Right atrium auricular region (tissue), 2 donors: ENCODE measurements at regions not wholly inside any gene's neighbourhood (a gene's known extent, or its start where the extent isn't known, plus 50 kb on each side); places are given as distances from the start of the nearest gene placed in this dataset.
A peak's percentile ranks its signal among the peaks of the same experiment; 100 is the strongest.

ENCODE experiments used
- DNase-seq: peaks from one replicate; pipeline ENCODE4 v3.0.0-alpha.2; 2019; ENCODE audit warnings: low spot score
- H3K27ac ChIP-seq, 2 donors: fragments of 200-600 bp; sonication (generic); 1 replicate in 1 of 2; 2 replicates in 1 of 2; pipeline ENCODE4 v1.5.1; 2016 to 2019
- H3K27me3 ChIP-seq, 2 donors: fragments of 200-600 bp; sonication (generic); one replicate each; pipeline versions ENCODE4 v1.5.1 to v1.6.0; 2017 to 2019
- H3K36me3 ChIP-seq: fragments of 200-600 bp; sonication (generic); one replicate; pipeline ENCODE4 v1.5.1; 2016
- H3K4me1 ChIP-seq, 2 donors: fragments of 200-600 bp; sonication (generic); one replicate each; pipeline versions ENCODE4 v1.5.1 to v1.6.0; 2017 to 2019
- H3K4me3 ChIP-seq, 2 donors: fragments of 200-600 bp; sonication (generic); 1 replicate in 1 of 2; 2 replicates in 1 of 2; pipeline ENCODE4 v1.5.1; 2017 to 2019; ENCODE audit warnings: mild to moderate bottlenecking in 1 of 2, moderate library complexity in 1 of 2
- H3K9me3 ChIP-seq, 2 donors: fragments of 200-600 bp; sonication (generic); one replicate each; pipeline ENCODE4 v1.5.1; 2019
- TF ChIP-seq, protein P1 (sequence below), 2 donors: fragments of 200-600 bp; sonication (generic); IDR thresholded peaks; one replicate each; pipeline ENCODE4 v1.5.1; 2019; ENCODE audit warnings: antibody characterized with exemption in 2 of 2

DNA sequence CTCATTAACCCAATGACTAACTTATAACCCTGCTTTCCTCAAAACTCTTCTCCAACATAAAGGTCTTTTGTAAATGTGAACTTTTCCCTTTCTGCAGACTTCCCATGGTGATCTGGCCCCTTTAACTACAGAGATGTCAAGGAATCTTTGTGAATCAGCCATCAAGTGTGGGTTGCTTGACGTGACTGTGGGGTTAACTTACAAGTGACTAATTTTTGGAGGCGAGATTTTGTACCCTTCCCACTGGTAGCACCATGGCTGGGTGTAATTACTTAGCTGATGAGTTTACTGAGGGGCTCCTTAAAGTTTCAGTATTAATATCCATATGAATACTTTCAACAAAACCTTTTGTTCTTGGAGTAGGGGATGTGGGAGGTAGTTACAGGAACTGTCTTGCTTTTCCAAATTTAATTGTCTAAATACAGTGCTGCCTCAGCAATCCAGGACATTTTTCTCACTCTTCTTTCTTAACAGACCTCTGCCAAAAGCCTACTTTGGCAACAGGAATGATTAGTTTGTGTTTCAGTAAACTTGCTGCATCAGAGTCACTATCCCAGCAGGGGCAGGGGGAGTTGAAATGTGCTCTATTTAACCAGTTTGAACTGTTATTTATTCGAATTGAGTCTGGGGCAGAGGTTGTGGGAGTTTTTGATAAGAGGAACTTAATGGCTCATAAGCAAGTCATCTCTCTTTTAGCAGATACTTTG lies 217.3 kb upstream of the FGGY start:
- Histone ChIP-seq H3K27ac (no peak overlapping the region), H3K36me3 (no peaks in the 10 kb centered on the region), H3K4me3 (no peak overlapping the region), H3K9me3 (no peaks in the 10 kb centered on the region), H3K4me1 (peaks cover 0 to 15% of the 10 kb centered on the region in 2 donors), H3K27me3 (no peaks in the 10 kb centered on the region)
- DNase-seq = no peak
- TF ChIP-seq, protein P1, sequence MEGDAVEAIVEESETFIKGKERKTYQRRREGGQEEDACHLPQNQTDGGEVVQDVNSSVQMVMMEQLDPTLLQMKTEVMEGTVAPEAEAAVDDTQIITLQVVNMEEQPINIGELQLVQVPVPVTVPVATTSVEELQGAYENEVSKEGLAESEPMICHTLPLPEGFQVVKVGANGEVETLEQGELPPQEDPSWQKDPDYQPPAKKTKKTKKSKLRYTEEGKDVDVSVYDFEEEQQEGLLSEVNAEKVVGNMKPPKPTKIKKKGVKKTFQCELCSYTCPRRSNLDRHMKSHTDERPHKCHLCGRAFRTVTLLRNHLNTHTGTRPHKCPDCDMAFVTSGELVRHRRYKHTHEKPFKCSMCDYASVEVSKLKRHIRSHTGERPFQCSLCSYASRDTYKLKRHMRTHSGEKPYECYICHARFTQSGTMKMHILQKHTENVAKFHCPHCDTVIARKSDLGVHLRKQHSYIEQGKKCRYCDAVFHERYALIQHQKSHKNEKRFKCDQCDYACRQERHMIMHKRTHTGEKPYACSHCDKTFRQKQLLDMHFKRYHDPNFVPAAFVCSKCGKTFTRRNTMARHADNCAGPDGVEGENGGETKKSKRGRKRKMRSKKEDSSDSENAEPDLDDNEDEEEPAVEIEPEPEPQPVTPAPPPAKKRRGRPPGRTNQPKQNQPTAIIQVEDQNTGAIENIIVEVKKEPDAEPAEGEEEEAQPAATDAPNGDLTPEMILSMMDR (IDR thresholded peaks at IDR 0.05) = no peak

- Histone ChIP-seq H3K36me3 (no peaks in the 10 kb centered on the region), H3K27ac (no peak overlapping the region), H3K9me3 (no peaks in the 10 kb centered on the region), H3K4me1 (peaks cover 0 to 16% of the 10 kb centered on the region in 2 donors), H3K27me3 (no peaks in the 10 kb centered on the region), H3K4me3 (no peak overlapping the region)
- no peak for DNase-seq
- TF ChIP-seq, protein P1 (IDR thresholded peaks at IDR 0.05) = no peak
Observed at GRCh38 chr1:59081181-59081580, 215.7 kb upstream of the FGGY start.

GRCh38 chr1:59081795-59082194 lies 215.1 kb upstream of the FGGY start:
- H3K27me3 ChIP-seq = no peaks in the 10 kb centered on the region
- DNase-seq = no peak
- H3K4me3 ChIP-seq = no peak overlapping the region
- TF ChIP-seq, protein P1 (IDR thresholded peaks at IDR 0.05) = no peak
- no peaks in the 10 kb centered on the region for H3K9me3 ChIP-seq
- H3K27ac ChIP-seq = no peak overlapping the region
- peaks cover 0 to 16% of the 10 kb centered on the region in 2 donors for H3K4me1 ChIP-seq
- H3K36me3 ChIP-seq = no peaks in the 10 kb centered on the region

DNA sequence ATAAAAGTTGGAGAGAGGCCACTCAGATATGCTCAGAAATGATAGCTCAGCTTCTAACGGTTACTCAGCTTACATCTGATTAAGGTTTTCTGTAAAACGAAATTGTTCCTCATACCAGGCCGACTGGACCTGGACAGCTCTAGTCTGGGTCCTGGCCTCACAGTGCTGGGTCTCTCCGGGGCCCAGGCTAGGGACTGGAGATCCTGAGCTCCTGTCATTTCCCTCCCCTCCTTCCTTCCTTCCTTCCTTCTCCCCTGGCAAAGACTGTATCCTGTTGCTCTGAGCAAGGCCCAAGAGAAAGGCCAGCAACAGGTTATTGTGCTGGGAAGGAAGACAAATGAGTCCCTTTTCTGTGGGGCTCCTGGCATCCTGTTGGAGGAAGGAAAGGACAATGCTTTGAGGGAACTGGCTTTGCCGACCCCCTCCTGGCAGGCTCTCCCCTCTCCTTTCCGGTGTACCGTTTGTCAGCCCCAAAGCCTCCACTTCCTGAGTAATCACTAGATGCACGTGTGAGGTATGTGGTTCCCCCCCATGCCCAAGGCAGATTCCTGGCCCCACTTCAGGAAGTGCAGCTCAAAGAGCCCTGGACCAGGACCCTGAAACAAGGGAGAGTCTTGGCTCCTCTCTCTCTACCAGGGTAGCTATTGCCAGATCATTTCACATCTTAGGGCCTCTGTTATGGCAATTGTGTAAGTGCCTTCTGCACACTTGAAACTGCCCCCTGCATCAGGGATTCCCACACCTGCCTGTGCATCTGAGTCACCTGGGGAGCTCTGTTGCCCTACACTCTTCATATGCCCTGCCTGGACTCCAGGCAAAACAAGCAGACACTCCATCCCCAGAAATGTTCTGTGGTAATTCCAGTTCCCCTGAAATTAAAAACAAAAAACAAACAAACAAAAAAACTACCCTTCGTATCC lies 212.7 kb upstream of the FGGY start:
- H3K27ac ChIP-seq = peak overlapping the region in 1 of 2 donors; percentile 8
- H3K4me1 ChIP-seq = peaks cover 0 to 16% of the 10 kb centered on the region in 2 donors
- no peaks in the 10 kb centered on the region for H3K36me3 ChIP-seq
- DNase-seq = no peak
- no peaks in the 10 kb centered on the region for H3K27me3 ChIP-seq
- H3K9me3 ChIP-seq = peaks cover 0 to 4% of the 10 kb centered on the region in 2 donors
- no peak overlapping the region for H3K4me3 ChIP-seq
- TF ChIP-seq, protein P1 (IDR thresholded peaks at IDR 0.05) = no peak

DNA sequence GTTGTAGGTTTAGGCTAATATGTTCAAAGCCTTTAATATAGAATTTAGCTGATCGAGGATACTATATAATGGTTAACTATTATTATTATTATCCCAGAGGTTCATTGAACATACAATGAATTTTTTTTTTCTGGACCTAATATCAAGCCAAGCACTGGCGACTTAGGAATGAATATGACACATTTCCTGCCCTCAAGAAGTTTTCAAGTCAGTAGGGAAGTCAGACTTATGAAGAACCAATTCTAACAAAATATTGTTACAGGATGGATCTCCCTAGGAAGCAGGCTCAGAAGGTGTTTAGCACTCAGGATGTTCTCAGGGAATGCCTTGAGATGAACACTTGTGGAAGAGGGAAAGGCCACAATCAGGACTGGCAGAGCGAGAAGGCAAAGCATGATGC lies 211.8 kb upstream of the FGGY start:
- H3K4me3 ChIP-seq = no peak overlapping the region
- peaks cover 0 to 11% of the 10 kb centered on the region in 2 donors for H3K4me1 ChIP-seq
- no peak overlapping the region for H3K27ac ChIP-seq
- peaks cover 0 to 9% of the 10 kb centered on the region in 2 donors for H3K9me3 ChIP-seq
- TF ChIP-seq, protein P1 (IDR thresholded peaks at IDR 0.05) = no peak
- no peaks in the 10 kb centered on the region for H3K36me3 ChIP-seq
- DNase-seq = no peak
- no peaks in the 10 kb centered on the region for H3K27me3 ChIP-seq
